AG04449 (cell line): ENCODE measurements at regions not wholly inside any gene's neighbourhood (a gene's known extent, or its start where the extent isn't known, plus 50 kb on each side); places are given as distances from the start of the nearest gene placed in this dataset.

Experiments used
- CTCF ChIA-PET: fragments of 350-600 bp; formaldehyde crosslinking; extraction: SDS; loops from one replicate; lab custom pipeline; 2021; ENCODE audit warnings: antibody characterized with exemption; lab: Yijun Ruan, JAX
- POLR2A ChIA-PET: fragments of 400-600, 350-600 bp; formaldehyde crosslinking; extraction: SDS; loops from one replicate; lab custom pipeline; 2020; ENCODE audit warnings: antibody characterized with exemption, inconsistent platforms; lab: Yijun Ruan, JAX
- DNase-seq: peaks from one replicate; pipeline ENCODE4 v3.0.0-alpha.2; 2010; ENCODE audit warnings: low read depth, low spot score
- H3K4me3 ChIP-seq: 2 replicates; pipeline ENCODE4 v1.5.1; 2011; ENCODE audit warnings: low read depth, mild to moderate bottlenecking, control low read depth, low read length
- CTCF ChIP-seq: IDR thresholded peaks from one replicate; pipeline ENCODE4 v1.5.1; 2011; ENCODE audit warnings: mild to moderate bottlenecking, moderate library complexity, low read length, control low read depth, inconsistent platforms; ENCODE audit not compliant: insufficient read depth; ENCODE audit errors: missing control alignments

- DNase-seq = no peak
- ChIA-PET CTCF (no interaction called here), POLR2A (no interaction called here)
- TF ChIP-seq CTCF = no peak
- H3K4me3 ChIP-seq = no peak overlapping the region
Measured at GRCh38 chr12:16472631-16473030, 125.2 kb downstream of the MGST1 start.

DNA sequence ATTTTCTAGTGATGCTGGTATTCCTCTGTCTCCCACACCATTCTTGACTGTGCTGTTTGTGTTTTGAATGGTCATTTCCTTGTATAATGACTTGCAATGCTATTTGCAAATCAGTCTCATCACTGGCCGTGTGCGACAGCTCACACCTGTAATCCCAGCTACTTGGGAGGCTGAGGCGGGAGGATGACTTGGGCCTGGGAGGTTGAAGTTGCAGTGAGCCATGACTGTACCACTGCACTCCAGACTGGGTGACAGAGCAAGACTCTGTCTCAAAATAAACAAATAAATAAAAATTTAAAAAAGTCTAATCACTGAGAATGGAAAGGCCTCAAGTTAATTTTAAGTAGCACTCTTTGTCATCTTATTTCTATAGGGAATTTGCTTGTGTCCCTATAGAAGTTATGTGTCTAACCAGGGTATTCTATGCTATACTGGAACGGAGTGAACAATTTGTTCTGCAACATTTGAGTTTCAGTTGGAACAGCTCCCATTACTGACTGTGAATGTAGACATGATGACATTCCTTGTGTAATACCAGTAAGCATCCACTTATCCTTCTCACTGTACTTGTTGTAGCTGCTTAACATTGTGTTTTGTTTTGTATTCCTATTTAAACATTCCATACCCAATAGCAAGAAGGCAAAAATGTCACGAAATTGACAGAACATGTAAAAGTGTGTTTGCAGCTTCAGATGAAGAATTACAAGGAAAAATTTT lies 126.3 kb downstream of the MGST1 start:
- CTCF ChIA-PET = no interaction called here
- H3K4me3 ChIP-seq = no peak overlapping the region
- POLR2A ChIA-PET = no interaction called here
- DNase-seq = peak; percentile 2
- TF ChIP-seq CTCF = no peak

- DNase-seq = no peak
- CTCF ChIA-PET = no interaction called here
- POLR2A ChIA-PET = no interaction called here
- TF ChIP-seq CTCF = no peak
- no peak overlapping the region for H3K4me3 ChIP-seq
Measured at GRCh38 chr12:16474801-16475200, 127.4 kb downstream of the MGST1 start.

- no peak for DNase-seq
- no peak overlapping the region for H3K4me3 ChIP-seq
- POLR2A ChIA-PET = no interaction called here
- TF ChIP-seq CTCF = no peak
- CTCF ChIA-PET = no interaction called here
Measured at GRCh38 chr12:16475521-16475920, 128.1 kb downstream of the MGST1 start.

DNA sequence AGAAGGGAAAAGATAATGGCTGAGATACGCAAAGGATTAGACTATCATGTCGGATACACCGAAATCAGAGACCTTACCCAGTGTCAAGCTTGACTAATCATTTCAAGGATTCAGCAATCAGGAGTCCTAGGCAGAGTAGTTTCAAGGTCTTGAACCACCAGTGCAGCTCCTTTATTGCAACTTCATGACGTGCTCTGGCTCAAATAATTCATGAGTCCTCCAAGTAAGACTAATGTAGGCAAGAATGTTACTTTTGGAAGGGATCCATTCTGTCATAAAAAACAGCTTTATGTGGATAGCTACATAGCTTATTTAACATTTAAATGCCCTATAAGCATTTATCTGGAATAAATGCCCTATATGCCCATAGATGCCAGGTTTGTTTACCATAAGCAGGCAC lies 123.2 kb downstream of the LMO3 start:
- ChIA-PET POLR2A (no interaction called here), CTCF (no interaction called here)
- no peak overlapping the region for H3K4me3 ChIP-seq
- no peak for TF ChIP-seq CTCF
- DNase-seq = peak; percentile 5

GRCh38 chr12:16492240-16492639 lies 113.7 kb downstream of the LMO3 start:
- DNase-seq = no peak
- H3K4me3 ChIP-seq = no peak overlapping the region
- ChIA-PET CTCF (no interaction called here), POLR2A (no interaction called here)
- no peak for TF ChIP-seq CTCF
